Gastroesophageal sphincter (tissue), 3 donors: ENCODE measurements at regions not wholly inside any gene's neighbourhood (a gene's known extent, or its start where the extent isn't known, plus 50 kb on each side); places are given as distances from the start of the nearest gene placed in this dataset.

Experiments used
- EP300 ChIP-seq: sonication (generic); formaldehyde crosslinking; IDR thresholded peaks from one replicate; pipeline ENCODE4 v1.6.1; 2017; ENCODE audit warnings: antibody characterized with exemption, mild to moderate bottlenecking
- POLR2A ChIP-seq, 2 donors: fragments of 450-650 bp; IDR thresholded peaks; one replicate each; pipeline ENCODE4 v1.6.1; 2017; ENCODE audit warnings: antibody characterized with exemption in 2 of 2, mild to moderate bottlenecking in 2 of 2, moderate library complexity in 1 of 2
- POLR2AphosphoS5 ChIP-seq: sonication (generic); formaldehyde crosslinking; IDR thresholded peaks from one replicate; pipeline ENCODE4 v1.6.1; 2017; ENCODE audit warnings: antibody characterized with exemption
- TF ChIP-seq, protein P1 (sequence below), 4 experiments: fragments of 200-600 bp in 2 of 4; fragments of 450-650 bp in 2 of 4; sonication (generic) in 1 of 4; IDR thresholded peaks; one replicate each; pipeline ENCODE4 v1.5.1; 2017 to 2019; ENCODE audit warnings: antibody characterized with exemption in 4 of 4, mild to moderate bottlenecking in 2 of 4, moderate library complexity in 2 of 4

- TF ChIP-seq, protein P1, sequence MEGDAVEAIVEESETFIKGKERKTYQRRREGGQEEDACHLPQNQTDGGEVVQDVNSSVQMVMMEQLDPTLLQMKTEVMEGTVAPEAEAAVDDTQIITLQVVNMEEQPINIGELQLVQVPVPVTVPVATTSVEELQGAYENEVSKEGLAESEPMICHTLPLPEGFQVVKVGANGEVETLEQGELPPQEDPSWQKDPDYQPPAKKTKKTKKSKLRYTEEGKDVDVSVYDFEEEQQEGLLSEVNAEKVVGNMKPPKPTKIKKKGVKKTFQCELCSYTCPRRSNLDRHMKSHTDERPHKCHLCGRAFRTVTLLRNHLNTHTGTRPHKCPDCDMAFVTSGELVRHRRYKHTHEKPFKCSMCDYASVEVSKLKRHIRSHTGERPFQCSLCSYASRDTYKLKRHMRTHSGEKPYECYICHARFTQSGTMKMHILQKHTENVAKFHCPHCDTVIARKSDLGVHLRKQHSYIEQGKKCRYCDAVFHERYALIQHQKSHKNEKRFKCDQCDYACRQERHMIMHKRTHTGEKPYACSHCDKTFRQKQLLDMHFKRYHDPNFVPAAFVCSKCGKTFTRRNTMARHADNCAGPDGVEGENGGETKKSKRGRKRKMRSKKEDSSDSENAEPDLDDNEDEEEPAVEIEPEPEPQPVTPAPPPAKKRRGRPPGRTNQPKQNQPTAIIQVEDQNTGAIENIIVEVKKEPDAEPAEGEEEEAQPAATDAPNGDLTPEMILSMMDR (IDR thresholded peaks at IDR 0.05): no peak
- TF ChIP-seq POLR2AphosphoS5: no peak
- no peak for TF ChIP-seq EP300
- no peak for TF ChIP-seq POLR2A (IDR thresholded peaks at IDR 0.05)
Observed at GRCh38 chr2:6574121-6574520, 291.6 kb downstream of the CMPK2 start.
